Uterus (tissue), 3 donors: ENCODE measurements at regions not wholly inside any gene's neighbourhood (a gene's known extent, or its start where the extent isn't known, plus 50 kb on each side); places are given as distances from the start of the nearest gene placed in this dataset.

Experiments
- DNase-seq, 2 donors: peaks; one replicate each; pipeline ENCODE4 v3.0.0-alpha.2; 2019 to 2020
- H3K27ac ChIP-seq, 2 donors: fragments of 200-600 bp; sonication (generic); 1 replicate in 1 of 2; 2 replicates in 1 of 2; pipeline ENCODE4 v1.5.1; 2016 to 2018
- H3K27me3 ChIP-seq, 2 donors: fragments of 200-600 bp; sonication (generic); one replicate each; pipeline ENCODE4 v1.5.1; 2018 to 2019; ENCODE audit warnings: control low read depth in 1 of 2
- H3K36me3 ChIP-seq, 2 donors: fragments of 200-600 bp; sonication (generic); one replicate each; pipeline ENCODE4 v1.5.1; 2019; ENCODE audit warnings: control low read depth in 1 of 2
- H3K4me1 ChIP-seq, 2 donors: fragments of 200-600 bp; sonication (generic); one replicate each; pipeline ENCODE4 v1.5.1; 2018 to 2019; ENCODE audit warnings: control low read depth in 1 of 2
- H3K4me3 ChIP-seq, 2 donors: fragments of 200-600 bp; sonication (generic); 1 replicate in 1 of 2; 2 replicates in 1 of 2; pipeline ENCODE4 v1.5.1; 2018 to 2019; ENCODE audit warnings: mild to moderate bottlenecking in 1 of 2
- H3K9me3 ChIP-seq, 2 donors: fragments of 200-600 bp; sonication (generic); one replicate each; pipeline ENCODE4 v1.5.1; 2019; ENCODE audit warnings: control low read depth in 1 of 2
- CTCF ChIP-seq, 4 experiments: fragments of 200-600 bp in 2 of 4; fragments of 450-650 bp in 2 of 4; sonication (generic) in 2 of 4; IDR thresholded peaks; one replicate each; pipeline ENCODE4 v1.5.1; 2016 to 2019; ENCODE audit warnings: antibody characterized with exemption in 4 of 4, mild to moderate bottlenecking in 2 of 4, moderate library complexity in 1 of 4
- POLR2A ChIP-seq, 2 donors: fragments of 450-650 bp; IDR thresholded peaks; one replicate each; pipeline ENCODE4 v1.6.1; 2016; ENCODE audit warnings: antibody characterized with exemption in 2 of 2, mild to moderate bottlenecking in 1 of 2, moderate library complexity in 1 of 2
- intact Hi-C: fragments of 100-400 bp; cut with DNase I; formaldehyde crosslinking; loops from one replicate; pipeline ENCODE4 v1.15.1; 2023; ENCODE audit warnings: low total_unique reads
- donor health status: DM: yes; HTN: yes; CAD: no.

GRCh38 chr11:123371506-123372297 is 58.4 kb upstream of the GRAMD1B start:
- Histone ChIP-seq H3K27me3 (no peaks in the 10 kb centered on the region), H3K27ac (no peak overlapping the region), H3K4me1 (no peaks in the 10 kb centered on the region), H3K4me3 (no peak overlapping the region), H3K36me3 (no peaks in the 10 kb centered on the region), H3K9me3 (no peaks in the 10 kb centered on the region)
- intact Hi-C loops: no loop called here
- TF ChIP-seq CTCF (IDR thresholded peaks at IDR 0.05) (no peak), POLR2A (IDR thresholded peaks at IDR 0.05) (no peak)
- DNase-seq: no peak

- Histone ChIP-seq H3K36me3 (no peaks in the 10 kb centered on the region), H3K9me3 (no peaks in the 10 kb centered on the region), H3K27me3 (no peaks in the 10 kb centered on the region), H3K27ac (no peak overlapping the region), H3K4me3 (no peak overlapping the region), H3K4me1 (no peaks in the 10 kb centered on the region)
- no peak for DNase-seq
- intact Hi-C loops: no loop called here
- TF ChIP-seq CTCF (IDR thresholded peaks at IDR 0.05) (no peak), POLR2A (IDR thresholded peaks at IDR 0.05) (no peak)
These were observed 63.1 kb upstream of the GRAMD1B start for GRCh38 chr11:123366924-123367323.

GRCh38 chr11:123365955-123366354 is 64.1 kb upstream of the GRAMD1B start:
- no peak for DNase-seq
- TF ChIP-seq CTCF (IDR thresholded peaks at IDR 0.05): no peak
- no peak for TF ChIP-seq POLR2A (IDR thresholded peaks at IDR 0.05)
- H3K9me3 ChIP-seq: no peaks in the 10 kb centered on the region
- no peak overlapping the region for H3K4me3 ChIP-seq
- no peak overlapping the region for H3K27ac ChIP-seq
- no peaks in the 10 kb centered on the region for H3K36me3 ChIP-seq
- H3K27me3 ChIP-seq: no peaks in the 10 kb centered on the region
- intact Hi-C loops: no loop called here
- H3K4me1 ChIP-seq: no peaks in the 10 kb centered on the region

- H3K9me3 ChIP-seq: no peaks in the 10 kb centered on the region
- TF ChIP-seq CTCF (IDR thresholded peaks at IDR 0.05): no peak
- no peak for TF ChIP-seq POLR2A (IDR thresholded peaks at IDR 0.05)
- DNase-seq: no peak
These were observed 66.0 kb upstream of the GRAMD1B start for GRCh38 chr11:123364080-123364479.

GRCh38 chr11:123363556-123363955 is 66.5 kb upstream of the GRAMD1B start:
- no peak overlapping the region for H3K4me3 ChIP-seq
- H3K9me3 ChIP-seq: no peaks in the 10 kb centered on the region
- no peak overlapping the region for H3K27ac ChIP-seq
- intact Hi-C loops: no loop called here
- DNase-seq: no peak
- H3K4me1 ChIP-seq: no peaks in the 10 kb centered on the region
- H3K36me3 ChIP-seq: no peaks in the 10 kb centered on the region
- no peak for TF ChIP-seq POLR2A (IDR thresholded peaks at IDR 0.05)
- TF ChIP-seq CTCF (IDR thresholded peaks at IDR 0.05): no peak
- H3K27me3 ChIP-seq: no peaks in the 10 kb centered on the region

More at GRCh38 chr11:123364080-123364479, 66.0 kb upstream of the GRAMD1B start:
- Histone ChIP-seq H3K27ac (no peak overlapping the region), H3K4me3 (no peak overlapping the region), H3K27me3 (no peaks in the 10 kb centered on the region), H3K36me3 (no peaks in the 10 kb centered on the region), H3K4me1 (no peaks in the 10 kb centered on the region)
- intact Hi-C loops: no loop called here
